Thyroid gland (tissue), 4 donors: ENCODE measurements at regions not wholly inside any gene's neighbourhood (a gene's known extent, or its start where the extent isn't known, plus 50 kb on each side); places are given as distances from the start of the nearest gene placed in this dataset.

Experiments used
- CTCF ChIP-seq, 6 experiments: fragments of 200-600 bp in 3 of 6; fragments of 450-650 bp in 3 of 6; sonication (generic) in 3 of 6; IDR thresholded peaks; one replicate each; pipeline ENCODE4 v1.5.1; 2016 to 2019; ENCODE audit warnings: antibody characterized with exemption in 6 of 6, mild to moderate bottlenecking in 2 of 6, inconsistent platforms in 1 of 6, moderate library complexity in 1 of 6
- POLR2A ChIP-seq, 2 donors: fragments of 450-650 bp; IDR thresholded peaks; one replicate each; pipeline ENCODE4 v1.6.1; 2017; ENCODE audit warnings: antibody characterized with exemption in 2 of 2, mild to moderate bottlenecking in 2 of 2, moderate library complexity in 1 of 2

- no peak for TF ChIP-seq POLR2A (IDR thresholded peaks at IDR 0.05)
- no peak for TF ChIP-seq CTCF (IDR thresholded peaks at IDR 0.05)
Measured at GRCh38 chr9:119986205-119986604, 593.8 kb downstream of the CDK5RAP2 start.
